ENCODE measurements at regions not wholly inside any gene's neighbourhood (a gene's known extent, or its start where the extent isn't known, plus 50 kb on each side); places are given as distances from the start of the nearest gene placed in this dataset.

GRCh38 chr3:193828477-193828876 lies 235.5 kb downstream of the OPA1 start:
- Histone ChIP-seq H3K27me3 (ENCODE audit: control insufficient read depth, extremely low read depth, insufficient read depth, low read length) (no peaks in the 10 kb centered on the region), H3K27ac (ENCODE audit: control insufficient read depth, insufficient read depth, low read length) (peak overlapping the region; percentile 100), H2AFZ (ENCODE audit: control insufficient read depth, low read length) (no peak overlapping the region), H4K20me1 (ENCODE audit: control insufficient read depth, extremely low read depth, insufficient read depth, low read length) (no peaks in the 10 kb centered on the region), H3K36me3 (ENCODE audit: control insufficient read depth in 2 of 2, extremely low read depth in 1 of 2, insufficient read depth in 2 of 2, low read length in 2 of 2) (no peaks in the 10 kb centered on the region), H3K4me2 (ENCODE audit: control insufficient read depth, extremely low read depth, insufficient read depth, low read depth, low read length) (peak overlapping the region; percentile 72), H3K4me3 (ENCODE audit: control insufficient read depth in 2 of 3, extremely low read depth in 1 of 3, insufficient read depth in 2 of 3, low read depth in 1 of 3, low read length in 3 of 3) (no peak overlapping the region), H3K9ac (ENCODE audit: control insufficient read depth, extremely low read depth, insufficient read depth, low read length) (peak overlapping the region; percentile 96), H3K9me1 (ENCODE audit: control insufficient read depth, extremely low read depth, insufficient read depth, low read length) (no peaks in the 10 kb centered on the region), H3K9me3 (ENCODE audit: control insufficient read depth, low read depth, low read length) (no peaks in the 10 kb centered on the region), H3K79me2 (ENCODE audit: control insufficient read depth, insufficient read depth, low read length) (no peaks in the 10 kb centered on the region), H3K4me1 (ENCODE audit: control insufficient read depth, extremely low read depth, insufficient read depth, low read length) (peaks cover 43% of the 10 kb centered on the region)
- FAIRE-seq (peak; percentile 97), DNase-seq (ENCODE audit: low read depth, low spot score) (peak; percentile 32)
- TF ChIP-seq CTCF (optimal IDR thresholded peaks at IDR 0.05 in 1 of 3, IDR thresholded peaks at IDR 0.05 in 1 of 3, conservative IDR thresholded peaks at IDR 0.05 in 1 of 3; ENCODE audit: extremely low read depth in 1 of 3, insufficient read depth in 2 of 3, low read length in 3 of 3) (no peak), EZH2 (IDR thresholded peaks at IDR 0.05; ENCODE audit: low read length) (no peak)
- dilution Hi-C loops (cut with MboI; ENCODE audit: extremely low pct_ligation_motif_present, low sequenced_read_pairs) = no loop called here

- peak; percentile 90 for FAIRE-seq
- Histone ChIP-seq H3K4me1 (ENCODE audit: control insufficient read depth, extremely low read depth, insufficient read depth, low read length) (peaks cover 51% of the 10 kb centered on the region), H3K9ac (ENCODE audit: control insufficient read depth, extremely low read depth, insufficient read depth, low read length) (peak overlapping the region; percentile 96)
Measured at GRCh38 chr3:193829781-193830180, 236.8 kb downstream of the OPA1 start.

More at GRCh38 chr3:193829781-193830180, 236.8 kb downstream of the OPA1 start:
- Histone ChIP-seq H3K4me3 (ENCODE audit: control insufficient read depth in 2 of 3, extremely low read depth in 1 of 3, insufficient read depth in 2 of 3, low read depth in 1 of 3, low read length in 3 of 3) (no peak overlapping the region), H3K27me3 (ENCODE audit: control insufficient read depth, extremely low read depth, insufficient read depth, low read length) (no peaks in the 10 kb centered on the region), H3K9me3 (ENCODE audit: control insufficient read depth, low read depth, low read length) (no peaks in the 10 kb centered on the region), H3K9me1 (ENCODE audit: control insufficient read depth, extremely low read depth, insufficient read depth, low read length) (no peaks in the 10 kb centered on the region), H2AFZ (ENCODE audit: control insufficient read depth, low read length) (no peak overlapping the region), H3K4me2 (ENCODE audit: control insufficient read depth, extremely low read depth, insufficient read depth, low read depth, low read length) (peak overlapping the region; percentile 72), H4K20me1 (ENCODE audit: control insufficient read depth, extremely low read depth, insufficient read depth, low read length) (no peaks in the 10 kb centered on the region), H3K79me2 (ENCODE audit: control insufficient read depth, insufficient read depth, low read length) (no peaks in the 10 kb centered on the region), H3K27ac (ENCODE audit: control insufficient read depth, insufficient read depth, low read length) (peak overlapping the region; percentile 100), H3K36me3 (ENCODE audit: control insufficient read depth in 2 of 2, extremely low read depth in 1 of 2, insufficient read depth in 2 of 2, low read length in 2 of 2) (no peaks in the 10 kb centered on the region)
- DNase-seq (ENCODE audit: low read depth, low spot score) = peak; percentile 71
- dilution Hi-C loops (cut with MboI; ENCODE audit: extremely low pct_ligation_motif_present, low sequenced_read_pairs) = no loop called here
- TF ChIP-seq CTCF (optimal IDR thresholded peaks at IDR 0.05 in 1 of 3, IDR thresholded peaks at IDR 0.05 in 1 of 3, conservative IDR thresholded peaks at IDR 0.05 in 1 of 3; ENCODE audit: extremely low read depth in 1 of 3, insufficient read depth in 2 of 3, low read length in 3 of 3) (no peak), EZH2 (IDR thresholded peaks at IDR 0.05; ENCODE audit: low read length) (no peak)

All from keratinocyte (primary cell).